Astrocyte of the spinal cord (primary cell): ENCODE measurements at regions not wholly inside any gene's neighbourhood (a gene's known extent, or its start where the extent isn't known, plus 50 kb on each side); places are given as distances from the start of the nearest gene placed in this dataset.

Experiments
- DNase-seq: peaks from one replicate; pipeline ENCODE4 v3.0.0; 2011; ENCODE audit warnings: low read depth, low spot score
- H3K4me3 ChIP-seq: 2 replicates; pipeline ENCODE4 v1.5.1; 2011; ENCODE audit warnings: low read depth, mild to moderate bottlenecking, low read length, moderate library complexity
- CTCF ChIP-seq: IDR thresholded peaks from 2 replicates; pipeline ENCODE4 v1.5.1; 2012; ENCODE audit warnings: low read depth, mild to moderate bottlenecking, low read length, inconsistent platforms
- in situ Hi-C: cut with HindIII; loops from 2 replicates; pipeline ENCODE4 v1.10.0; 2017; ENCODE audit warnings: low sequenced_read_pairs

GRCh38 chr4:188534917-188535316 lies 395.7 kb downstream of the TRIML1 start:
- no peak overlapping the region for H3K4me3 ChIP-seq
- TF ChIP-seq CTCF: no peak
- in situ Hi-C loops: no loop called here
- no peak for DNase-seq

GRCh38 chr4:188536826-188537225 lies 397.6 kb downstream of the TRIML1 start:
- TF ChIP-seq CTCF: no peak
- in situ Hi-C loops: no loop called here
- H3K4me3 ChIP-seq: no peak overlapping the region
- no peak for DNase-seq

GRCh38 chr4:188550296-188550695 lies 411.1 kb downstream of the TRIML1 start:
- no peak for TF ChIP-seq CTCF
- H3K4me3 ChIP-seq: no peak overlapping the region
- in situ Hi-C loops: no loop called here
- DNase-seq: peak; percentile 5

- DNase-seq: no peak
- TF ChIP-seq CTCF: no peak
- H3K4me3 ChIP-seq: no peak overlapping the region
- in situ Hi-C loops: no loop called here
These were observed 411.9 kb downstream of the TRIML1 start for GRCh38 chr4:188551156-188551555.

GRCh38 chr4:188552741-188553275 lies 413.6 kb downstream of the TRIML1 start:
- TF ChIP-seq CTCF: no peak
- H3K4me3 ChIP-seq: no peak overlapping the region
- no peak for DNase-seq
- in situ Hi-C loops: no loop called here

GRCh38 chr4:188554413-188554812 lies 415.2 kb downstream of the TRIML1 start:
- TF ChIP-seq CTCF: no peak
- no peak overlapping the region for H3K4me3 ChIP-seq
- DNase-seq: no peak
- in situ Hi-C loops: no loop called here

- DNase-seq: no peak
- H3K4me3 ChIP-seq: no peak overlapping the region
- in situ Hi-C loops: no loop called here
- TF ChIP-seq CTCF: no peak
These were observed 433.9 kb downstream of the TRIML1 start for GRCh38 chr4:188573104-188573503.
